NCI-H345 (cell line): ENCODE measurements at regions not wholly inside any gene's neighbourhood (a gene's known extent, or its start where the extent isn't known, plus 50 kb on each side); places are given as distances from the start of the nearest gene placed in this dataset.

Experiments used
- DNase-seq: peaks from one replicate; lab custom pipeline; 2025; lab: John Stamatoyannopoulos, UW

DNA sequence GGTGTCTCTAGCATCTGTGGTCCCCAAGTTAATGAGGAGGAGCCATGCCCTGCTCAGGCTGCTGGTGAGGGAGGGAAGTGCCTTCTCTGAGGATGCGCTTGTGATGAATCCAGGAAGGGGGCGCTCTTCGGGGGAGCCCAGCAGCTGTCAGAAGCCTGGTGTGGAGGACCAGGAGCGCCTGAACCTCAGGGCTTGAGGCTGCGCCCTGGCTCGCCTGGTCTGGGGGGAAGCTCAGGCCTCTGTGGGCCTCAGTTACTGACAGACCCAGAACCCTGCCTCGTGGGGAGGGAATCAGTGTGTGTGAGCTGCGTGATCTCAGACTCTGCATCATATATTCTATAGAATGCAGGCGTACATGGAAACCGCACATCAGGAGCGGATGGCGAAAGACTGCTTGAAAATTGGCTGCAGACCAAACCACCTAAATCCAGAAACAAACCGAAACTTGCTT is 126.1 kb downstream of the SEC14L1 start:
- DNase-seq = no peak

DNA sequence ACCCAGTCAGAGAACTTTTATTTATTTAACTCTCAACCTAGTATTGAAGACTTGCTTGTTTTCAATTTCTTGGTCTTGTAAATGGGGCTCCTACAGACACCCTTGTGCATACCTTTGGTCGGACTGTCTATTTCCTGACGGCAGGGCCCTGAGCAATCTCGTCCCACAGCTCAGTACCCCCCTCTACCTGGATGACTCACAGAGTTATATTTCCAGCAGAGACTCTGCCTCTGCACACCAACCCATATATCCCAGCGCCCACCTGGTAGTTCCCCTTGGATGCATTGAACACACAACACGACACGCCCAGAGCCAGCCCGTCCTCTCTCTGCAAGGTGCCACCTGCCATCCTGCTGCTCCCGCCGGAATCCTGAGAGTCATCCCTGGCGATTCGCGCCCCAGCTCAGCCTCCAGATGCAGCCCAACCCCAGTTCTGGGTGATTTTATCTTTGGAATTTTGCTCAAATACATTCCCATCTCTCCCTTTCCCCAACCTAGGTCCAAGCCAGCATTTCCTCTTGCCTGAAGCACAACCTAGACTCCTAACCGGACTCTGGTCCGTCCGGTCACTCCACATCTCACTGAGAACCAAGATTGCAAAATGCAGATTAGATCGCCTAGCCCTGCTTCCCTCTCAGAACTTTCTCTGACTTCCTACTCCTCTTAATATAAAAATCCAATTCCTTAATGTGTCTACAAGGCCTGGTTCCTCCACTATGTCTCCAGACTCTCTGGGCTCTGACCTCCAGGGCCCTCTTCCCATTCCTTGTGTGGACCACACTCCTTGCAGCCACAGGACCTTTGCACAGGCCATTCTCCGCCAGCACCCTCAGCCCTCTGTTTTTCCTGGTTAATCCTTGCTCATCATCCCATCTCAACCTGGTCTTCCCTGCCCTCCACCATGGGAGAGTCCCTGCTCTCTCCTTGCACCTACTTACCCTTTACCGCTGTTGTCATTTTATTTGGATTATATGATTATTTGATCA is 129.2 kb downstream of the SEC14L1 start:
- peak; percentile 80 for DNase-seq

GRCh38 chr17:77271411-77271810 is 130.6 kb downstream of the SEC14L1 start:
- no peak for DNase-seq

DNA sequence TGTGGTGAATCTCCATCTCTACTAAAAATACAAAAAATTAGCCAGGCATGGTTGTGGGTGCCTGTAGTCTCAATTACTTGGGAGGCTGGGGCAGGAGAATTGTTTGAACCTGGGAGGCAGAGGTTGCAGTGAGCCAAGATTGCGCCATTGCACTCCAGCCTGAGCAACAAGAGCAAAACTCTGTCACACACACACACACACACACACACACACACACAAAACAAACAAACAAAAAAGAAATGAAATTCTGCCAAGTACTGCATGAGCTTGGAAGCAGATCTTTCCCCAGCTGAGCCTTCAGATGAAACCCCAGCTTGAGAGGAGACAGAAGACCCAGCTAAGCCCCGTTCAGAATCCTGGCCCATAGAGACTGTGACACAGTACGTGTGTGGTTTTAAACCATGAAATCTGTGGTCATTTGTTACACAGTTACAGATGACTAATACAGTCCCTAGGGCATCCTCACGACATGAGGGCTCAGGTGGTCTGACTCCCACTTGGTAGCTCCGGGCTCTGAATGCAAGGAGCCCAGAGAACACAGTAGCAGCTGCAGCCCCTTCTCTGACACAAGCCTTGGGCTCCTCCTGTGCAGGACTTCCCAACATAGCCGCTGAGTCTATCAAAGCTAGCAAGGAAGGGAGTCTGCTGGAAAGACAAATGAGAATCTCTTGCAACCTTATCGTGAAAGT is 132.8 kb downstream of the SEC14L1 start:
- no peak for DNase-seq

DNA sequence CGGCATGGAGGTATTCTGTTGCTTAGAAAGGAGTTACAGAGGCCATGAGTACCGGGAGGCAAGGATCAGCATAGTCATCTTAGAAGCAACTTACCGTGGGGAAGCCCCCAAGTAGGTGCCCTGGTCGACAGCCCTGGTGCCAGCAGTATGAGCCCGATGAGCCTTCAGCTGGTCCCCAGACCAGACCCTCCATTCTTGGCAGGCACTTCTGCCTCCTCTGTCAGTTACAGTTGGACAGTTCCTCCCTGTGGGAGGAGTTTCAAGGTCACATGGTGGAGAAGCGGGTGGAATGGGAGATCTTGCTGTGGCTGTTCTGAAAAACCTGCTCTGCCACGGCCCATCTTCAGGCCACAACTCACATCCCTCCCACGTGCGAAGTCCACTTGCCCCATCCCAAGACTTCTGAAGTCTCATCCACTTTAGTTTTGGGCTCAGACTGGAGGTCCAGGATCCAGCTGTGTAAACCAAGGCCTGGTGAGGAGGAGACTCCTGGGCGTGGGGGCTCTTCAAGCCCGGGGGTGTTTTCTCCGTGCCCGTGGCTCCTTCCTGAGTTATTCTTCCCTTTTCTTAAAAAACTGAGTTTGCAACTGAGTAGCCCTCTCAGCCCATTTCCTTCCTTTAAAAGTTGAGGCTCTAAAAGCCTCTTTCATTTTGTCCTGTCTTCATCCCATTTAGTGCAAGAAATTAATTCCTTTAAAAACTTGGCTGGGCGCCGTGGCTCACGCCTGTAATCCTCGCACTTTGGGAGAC is 133.5 kb downstream of the SEC14L1 start:
- DNase-seq = no peak

GRCh38 chr17:77279448-77280303 is 138.9 kb downstream of the SEC14L1 start:
- no peak for DNase-seq

- DNase-seq = no peak
Observed at GRCh38 chr17:77280304-77281121, 139.7 kb downstream of the SEC14L1 start.

- peak; percentile 85 for DNase-seq
Observed at GRCh38 chr17:77281122-77281903, 140.5 kb downstream of the SEC14L1 start.

GRCh38 chr17:77281904-77282367 is 141.2 kb downstream of the SEC14L1 start:
- peak; percentile 40 for DNase-seq

DNA sequence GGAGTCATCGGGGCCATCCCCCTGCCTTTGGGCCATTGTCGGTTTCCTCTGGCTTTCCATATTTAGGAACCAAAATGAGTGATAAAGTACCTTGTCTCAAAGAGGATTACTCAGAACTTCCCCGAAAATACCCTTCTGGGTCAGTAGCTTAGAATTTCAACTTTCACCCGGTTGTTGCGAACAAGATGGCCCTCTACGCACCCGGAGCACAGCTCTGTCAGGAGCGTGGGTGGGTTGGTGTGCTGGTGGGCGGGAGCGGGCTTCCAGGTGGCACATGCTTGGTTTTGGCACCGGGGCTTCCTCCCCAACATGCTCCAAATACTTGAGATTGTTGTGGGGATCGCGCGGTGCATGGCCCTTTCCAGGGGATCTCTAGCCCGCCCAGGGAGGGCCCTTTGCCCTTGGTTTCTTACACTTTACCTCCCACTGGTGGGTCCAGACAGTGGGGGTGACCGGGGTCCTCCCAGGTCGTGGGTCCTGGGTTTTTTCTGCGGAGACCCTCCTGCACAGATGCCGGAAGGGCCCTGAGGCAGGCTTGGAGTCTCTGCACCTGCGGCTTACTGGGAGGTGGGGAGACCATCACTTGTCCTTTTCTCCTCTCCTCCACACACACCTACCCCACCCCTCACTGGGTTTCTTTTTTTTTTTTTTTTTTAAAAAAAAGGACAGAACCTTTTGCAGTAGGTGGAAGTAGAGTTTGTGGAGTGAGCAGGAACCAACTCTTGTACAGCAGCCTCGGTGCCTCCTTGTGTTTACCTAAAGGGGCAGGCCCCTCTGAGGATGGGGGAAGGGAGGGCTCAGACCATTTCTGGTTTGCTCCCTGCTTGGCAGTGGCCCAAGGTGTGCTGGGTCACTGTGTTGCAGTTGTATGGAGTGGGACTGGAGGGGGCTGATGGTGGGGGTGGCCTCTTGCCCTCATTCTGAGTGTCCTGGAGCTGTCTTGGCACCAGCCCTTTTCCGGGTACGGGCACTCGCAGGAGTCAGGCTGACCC is 142.1 kb downstream of the SEC14L1 start:
- no peak for DNase-seq

DNA sequence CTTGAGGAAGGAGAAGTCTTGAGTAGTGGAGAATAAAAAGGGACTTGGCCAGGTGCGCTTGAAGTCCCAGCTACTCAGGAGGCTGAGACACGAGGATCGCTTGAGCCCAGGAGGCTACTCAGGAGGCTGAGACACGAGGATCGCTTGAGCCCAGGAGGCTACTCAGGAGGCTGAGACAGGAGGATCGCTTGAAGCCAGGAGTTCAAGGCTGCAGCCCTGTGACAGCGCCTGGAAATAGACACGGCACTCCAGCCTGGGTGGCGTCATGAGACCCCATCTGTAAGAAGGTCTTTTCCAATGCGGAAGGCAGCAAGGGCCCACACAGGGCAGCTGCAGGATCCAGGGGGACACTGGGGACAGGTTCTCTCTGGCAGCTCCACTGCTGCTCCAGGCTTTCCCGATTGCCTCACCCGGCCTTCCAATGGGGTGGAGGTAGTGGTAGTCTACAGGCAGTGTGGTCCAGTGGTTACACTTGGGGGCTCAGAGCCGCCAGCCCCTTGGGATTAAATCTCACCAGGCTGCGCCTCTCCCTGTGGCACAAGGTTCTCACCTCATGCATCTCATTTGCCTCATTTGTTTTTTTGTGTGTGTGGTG is 143.4 kb downstream of the SEC14L1 start:
- DNase-seq = no peak

- no peak for DNase-seq
Observed at GRCh38 chr17:77285594-77286390, 145.0 kb downstream of the SEC14L1 start.

DNA sequence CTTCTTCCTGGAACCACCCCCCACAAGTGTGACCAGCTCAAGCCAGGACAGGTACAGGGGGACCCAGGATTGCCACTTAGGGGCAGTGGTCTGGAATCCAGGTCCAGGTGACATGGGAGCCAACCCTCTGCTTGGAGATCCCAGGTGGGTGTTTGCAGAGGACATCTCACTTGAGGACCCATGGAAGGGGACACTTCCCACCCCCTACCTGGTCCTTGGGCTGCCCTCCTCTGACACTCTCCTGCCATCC is 145.5 kb downstream of the SEC14L1 start:
- DNase-seq = no peak

- no peak for DNase-seq
Observed at GRCh38 chr17:77286641-77287431, 146.1 kb downstream of the SEC14L1 start.

GRCh38 chr17:77287432-77288068 is 146.8 kb downstream of the SEC14L1 start:
- no peak for DNase-seq

- DNase-seq = no peak
Observed at GRCh38 chr17:77288115-77288619, 147.4 kb downstream of the SEC14L1 start.
